OCI-LY1 (cell line): ENCODE measurements at regions not wholly inside any gene's neighbourhood (a gene's known extent, or its start where the extent isn't known, plus 50 kb on each side); places are given as distances from the start of the nearest gene placed in this dataset.

ENCODE experiments used
- H2AFZ ChIP-seq: fragments of 200-600 bp; sonication (generic), shearing (Covaris generic); 2 replicates; pipeline ENCODE4 v1.6.0; 2014; ENCODE audit warnings: antibody characterized with exemption, mild to moderate bottlenecking, low read length
- H3F3A ChIP-seq: fragments of 200-600 bp; sonication (generic), shearing (Covaris generic); 2 replicates; pipeline ENCODE4 v1.6.0; 2014; ENCODE audit warnings: mild to moderate bottlenecking, antibody characterized with exemption, low read length, moderate library complexity; ENCODE audit not compliant: insufficient read depth
- H3K27ac ChIP-seq: fragments of 200-600 bp; sonication (generic); 2 replicates; pipeline ENCODE4 v1.5.1; 2014; ENCODE audit warnings: low read length, mixed run types, mild to moderate bottlenecking, low read depth; ENCODE audit not compliant: poor library complexity, severe bottlenecking
- H3K27me3 ChIP-seq: fragments of 200-600 bp; sonication (generic); 2 replicates; pipeline ENCODE4 v1.6.0; 2014; ENCODE audit warnings: antibody characterized with exemption, mild to moderate bottlenecking, low read length, moderate library complexity; ENCODE audit not compliant: insufficient read depth
- H3K36me3 ChIP-seq: fragments of 200-600 bp; sonication (generic); 2 replicates; pipeline ENCODE4 v1.6.1; 2014; ENCODE audit warnings: mild to moderate bottlenecking, antibody characterized with exemption, low read length, moderate library complexity, mixed read lengths; ENCODE audit not compliant: insufficient read depth
- H3K4me1 ChIP-seq: fragments of 200-600 bp; sonication (generic); 2 replicates; pipeline ENCODE4 v1.5.1; 2014; ENCODE audit warnings: mild to moderate bottlenecking, low read length, moderate library complexity; ENCODE audit not compliant: insufficient read depth, severe bottlenecking
- H3K4me2 ChIP-seq: fragments of 200-600 bp; sonication (generic), shearing (Covaris generic); 2 replicates; pipeline ENCODE4 v1.6.1; 2014; ENCODE audit warnings: low read length
- H3K4me3 ChIP-seq: fragments of 200-600 bp; sonication (generic); 2 replicates; pipeline ENCODE4 v1.5.1; 2014; ENCODE audit warnings: low read length, low read depth, mild to moderate bottlenecking, mixed read lengths; ENCODE audit not compliant: poor library complexity, severe bottlenecking
- H3K79me2 ChIP-seq: fragments of 200-600 bp; shearing (Covaris generic); 2 replicates; pipeline ENCODE4 v1.6.1; 2016; ENCODE audit warnings: mixed run types, low read length, mixed read lengths; ENCODE audit not compliant: insufficient read depth
- H3K9ac ChIP-seq: fragments of 200-600 bp; sonication (generic), shearing (Covaris generic); 2 replicates; pipeline ENCODE4 v1.6.1; 2014; ENCODE audit warnings: mild to moderate bottlenecking, low read length, mixed read lengths
- H3K9me2 ChIP-seq: fragments of 200-600 bp; sonication (generic), shearing (Covaris generic); 2 replicates; pipeline ENCODE4 v1.6.1; 2014; ENCODE audit warnings: low read depth, mild to moderate bottlenecking, low read length, mixed read lengths
- H3K9me3 ChIP-seq: fragments of 200-600 bp; shearing (Covaris generic); 2 replicates; pipeline ENCODE4 v1.6.1; 2014; ENCODE audit warnings: low read length, mixed read lengths
- H4K20me1 ChIP-seq: fragments of 200-600 bp; sonication (generic), shearing (Covaris generic); 2 replicates; pipeline ENCODE4 v1.6.0; 2016; ENCODE audit warnings: mild to moderate bottlenecking, low read length; ENCODE audit not compliant: insufficient read depth
- CTCF ChIP-seq: fragments of 200-600 bp; sonication (generic), shearing (Covaris generic); IDR thresholded peaks from 2 replicates; pipeline ENCODE4 v1.5.1; 2017; ENCODE audit warnings: mild to moderate bottlenecking, antibody characterized with exemption, low read length, moderate library complexity, mixed read lengths
- EZH2 ChIP-seq: fragments of 200-600 bp; sonication (generic), shearing (Covaris generic); IDR thresholded peaks from 2 replicates; pipeline ENCODE4 v1.8.0; 2017; ENCODE audit warnings: borderline replicate concordance, mixed run types, mild to moderate bottlenecking, antibody characterized with exemption, low read length, moderate library complexity, mixed read lengths

- Histone ChIP-seq H3K9me2 (no peaks in the 10 kb centered on the region), H3K9me3 (no peaks in the 10 kb centered on the region), H3K4me2 (no peak overlapping the region), H3F3A (no peaks in the 10 kb centered on the region), H3K4me3 (no peak overlapping the region), H3K9ac (no peak overlapping the region), H3K27ac (no peak overlapping the region), H3K36me3 (no peaks in the 10 kb centered on the region), H2AFZ (no peak overlapping the region), H3K27me3 (no peaks in the 10 kb centered on the region), H3K4me1 (no peaks in the 10 kb centered on the region), H3K79me2 (no peaks in the 10 kb centered on the region), H4K20me1 (no peaks in the 10 kb centered on the region)
- no peak for TF ChIP-seq EZH2
- no peak for TF ChIP-seq CTCF
These were observed 88.7 kb upstream of the TNIK start for GRCh38 chr3:171548917-171549316.

GRCh38 chr3:171543759-171544300 is 83.6 kb upstream of the TNIK start:
- Histone ChIP-seq H3K4me1 (no peaks in the 10 kb centered on the region), H3K9me2 (no peaks in the 10 kb centered on the region), H3K9me3 (no peaks in the 10 kb centered on the region), H3K27me3 (no peaks in the 10 kb centered on the region), H3K4me3 (no peak overlapping the region), H2AFZ (no peak overlapping the region), H3K27ac (no peak overlapping the region), H4K20me1 (no peaks in the 10 kb centered on the region), H3K9ac (no peak overlapping the region), H3K36me3 (no peaks in the 10 kb centered on the region), H3K4me2 (no peak overlapping the region), H3F3A (no peaks in the 10 kb centered on the region), H3K79me2 (no peaks in the 10 kb centered on the region)
- TF ChIP-seq CTCF = no peak
- no peak for TF ChIP-seq EZH2

- Histone ChIP-seq H3F3A (no peaks in the 10 kb centered on the region), H3K4me3 (no peak overlapping the region), H3K4me2 (no peak overlapping the region), H4K20me1 (no peaks in the 10 kb centered on the region), H3K27me3 (no peaks in the 10 kb centered on the region), H3K9me3 (no peaks in the 10 kb centered on the region), H3K79me2 (no peaks in the 10 kb centered on the region), H3K9ac (no peak overlapping the region), H3K9me2 (no peaks in the 10 kb centered on the region), H3K36me3 (no peaks in the 10 kb centered on the region), H3K27ac (no peak overlapping the region), H3K4me1 (no peaks in the 10 kb centered on the region), H2AFZ (no peak overlapping the region)
- TF ChIP-seq CTCF (no peak), EZH2 (no peak)
These were observed 82.8 kb upstream of the TNIK start for GRCh38 chr3:171542976-171543375.
